Astrocyte of the spinal cord (primary cell): ENCODE measurements at regions not wholly inside any gene's neighbourhood (a gene's known extent, or its start where the extent isn't known, plus 50 kb on each side); places are given as distances from the start of the nearest gene placed in this dataset.
"Not testable (repeated sequence)": the region's sequence is repeated elsewhere in the genome, so short reads cannot be mapped to it uniquely, and the experiment has no call there.

ENCODE experiments used
- DNase-seq: peaks from one replicate; pipeline ENCODE4 v3.0.0; 2011; ENCODE audit warnings: low read depth, low spot score
- H3K4me3 ChIP-seq: 2 replicates; pipeline ENCODE4 v1.5.1; 2011; ENCODE audit warnings: low read depth, mild to moderate bottlenecking, low read length, moderate library complexity
- in situ Hi-C: cut with HindIII; loops from 2 replicates; pipeline ENCODE4 v1.10.0; 2017; ENCODE audit warnings: low sequenced_read_pairs
- TF ChIP-seq, protein P1 (sequence below): IDR thresholded peaks from 2 replicates; pipeline ENCODE4 v1.5.1; 2012; ENCODE audit warnings: low read depth, mild to moderate bottlenecking, low read length, inconsistent platforms

DNA sequence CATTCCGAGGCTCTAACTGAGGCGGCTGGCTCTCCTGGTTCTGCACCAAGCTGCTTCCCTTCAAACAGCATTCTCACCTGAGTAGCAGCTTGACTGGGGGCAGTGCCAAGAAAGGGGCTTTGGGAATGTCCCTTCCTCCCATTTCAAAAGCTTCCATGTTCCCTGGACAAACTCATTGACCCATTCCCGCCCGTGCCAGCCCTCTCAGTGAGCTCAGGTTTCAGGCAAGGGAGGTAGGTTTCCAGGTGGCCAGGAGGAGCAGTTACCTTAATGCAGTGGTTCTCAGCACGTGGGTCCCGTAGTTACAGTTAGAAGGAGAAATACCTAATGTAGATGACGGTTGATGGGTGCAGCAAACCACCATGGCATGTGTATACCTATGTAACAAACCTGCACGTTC, 135.2 kb downstream of the ELOVL4 start:
- no peak overlapping the region for H3K4me3 ChIP-seq
- no peak for DNase-seq
- TF ChIP-seq, protein P1, sequence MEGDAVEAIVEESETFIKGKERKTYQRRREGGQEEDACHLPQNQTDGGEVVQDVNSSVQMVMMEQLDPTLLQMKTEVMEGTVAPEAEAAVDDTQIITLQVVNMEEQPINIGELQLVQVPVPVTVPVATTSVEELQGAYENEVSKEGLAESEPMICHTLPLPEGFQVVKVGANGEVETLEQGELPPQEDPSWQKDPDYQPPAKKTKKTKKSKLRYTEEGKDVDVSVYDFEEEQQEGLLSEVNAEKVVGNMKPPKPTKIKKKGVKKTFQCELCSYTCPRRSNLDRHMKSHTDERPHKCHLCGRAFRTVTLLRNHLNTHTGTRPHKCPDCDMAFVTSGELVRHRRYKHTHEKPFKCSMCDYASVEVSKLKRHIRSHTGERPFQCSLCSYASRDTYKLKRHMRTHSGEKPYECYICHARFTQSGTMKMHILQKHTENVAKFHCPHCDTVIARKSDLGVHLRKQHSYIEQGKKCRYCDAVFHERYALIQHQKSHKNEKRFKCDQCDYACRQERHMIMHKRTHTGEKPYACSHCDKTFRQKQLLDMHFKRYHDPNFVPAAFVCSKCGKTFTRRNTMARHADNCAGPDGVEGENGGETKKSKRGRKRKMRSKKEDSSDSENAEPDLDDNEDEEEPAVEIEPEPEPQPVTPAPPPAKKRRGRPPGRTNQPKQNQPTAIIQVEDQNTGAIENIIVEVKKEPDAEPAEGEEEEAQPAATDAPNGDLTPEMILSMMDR = no peak
- in situ Hi-C loops = no loop called here

DNA sequence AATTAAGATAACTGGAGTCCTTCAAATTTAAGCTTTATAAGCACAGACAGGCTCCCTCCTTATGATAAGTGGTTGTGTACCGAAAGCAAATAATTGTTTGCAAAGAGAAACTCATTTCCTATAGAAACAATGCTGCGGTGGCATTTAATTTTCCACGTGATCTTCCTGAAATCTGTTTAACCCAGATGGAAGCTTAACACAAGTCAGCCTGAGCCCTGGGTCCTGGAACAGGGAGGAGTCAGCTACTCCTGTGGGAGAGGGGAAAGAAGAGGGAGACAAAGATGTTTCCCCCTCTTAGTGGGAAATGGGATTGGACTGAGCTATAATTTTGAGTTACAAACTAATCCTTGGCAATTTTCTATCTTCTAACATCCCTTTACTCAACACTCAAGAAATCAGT, 136.5 kb downstream of the ELOVL4 start:
- in situ Hi-C loops = no loop called here
- H3K4me3 ChIP-seq = no peak overlapping the region
- TF ChIP-seq, protein P1 = no peak
- DNase-seq = no peak

DNA sequence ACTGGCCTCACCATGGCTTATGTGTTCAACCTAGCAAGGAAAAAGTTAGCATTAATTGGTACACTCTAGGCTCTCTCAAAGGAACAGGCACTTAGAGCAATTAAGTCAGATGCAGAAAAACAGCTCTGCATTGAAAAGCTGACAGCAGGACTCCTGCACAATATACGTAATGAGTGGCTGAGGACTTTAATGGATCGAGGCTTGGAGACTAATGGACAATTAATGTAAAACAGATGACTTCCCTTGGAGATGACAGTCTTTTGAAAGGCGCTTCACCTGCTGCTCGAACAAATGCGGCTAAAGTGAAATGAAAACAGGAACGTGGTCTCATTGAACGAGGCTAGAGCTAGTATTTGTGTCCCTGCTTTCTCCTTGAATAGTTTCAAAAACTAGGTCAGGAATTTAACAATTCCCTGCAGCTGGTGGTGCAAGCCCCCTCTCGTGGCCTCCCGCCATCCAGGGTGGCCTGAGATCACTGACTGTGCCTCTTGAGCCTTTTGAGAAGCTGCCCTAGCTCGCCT, 137.1 kb downstream of the ELOVL4 start:
- TF ChIP-seq, protein P1 = no peak
- DNase-seq = no peak
- in situ Hi-C loops = no loop called here
- H3K4me3 ChIP-seq = no peak overlapping the region

DNA sequence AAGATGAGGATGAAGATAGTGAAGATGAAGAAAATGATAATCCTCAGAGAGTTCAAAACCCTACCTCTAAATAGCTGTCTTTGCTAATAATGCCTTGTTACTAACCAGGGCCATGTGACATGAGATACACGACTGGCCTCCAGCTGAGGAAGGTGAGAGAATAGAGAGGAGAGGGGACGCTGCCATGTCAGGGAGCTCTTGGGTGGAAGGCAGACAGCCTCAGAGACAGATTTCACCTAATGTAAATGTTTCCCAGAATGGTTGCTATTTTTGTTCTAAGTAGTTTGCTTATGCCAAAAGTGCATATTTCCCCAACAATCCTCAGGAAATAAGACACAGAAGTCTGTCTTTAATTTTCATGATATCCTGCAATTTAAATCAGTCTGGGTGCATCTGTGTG, 138.4 kb downstream of the ELOVL4 start:
- no peak overlapping the region for H3K4me3 ChIP-seq
- TF ChIP-seq, protein P1 = no peak
- in situ Hi-C loops = no loop called here

DNA sequence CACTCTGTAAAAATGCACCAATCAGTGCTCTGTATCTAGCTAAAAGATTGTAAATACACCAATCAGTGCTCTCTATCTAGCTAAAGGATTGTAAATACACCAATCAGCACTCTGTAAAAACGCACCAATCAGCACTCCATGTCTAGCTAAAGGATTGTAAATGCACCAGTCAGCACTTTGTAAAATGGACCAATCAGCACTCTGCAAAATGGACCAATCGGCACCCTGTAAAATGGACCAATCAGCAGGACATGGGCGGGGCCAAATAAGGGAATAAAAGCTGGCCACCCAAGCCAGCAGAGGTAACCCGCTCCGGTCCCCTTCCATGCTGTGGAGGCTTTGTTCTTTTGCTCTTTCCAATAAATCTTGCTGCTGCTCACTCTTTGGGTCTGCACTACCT, 140.7 kb downstream of the ELOVL4 start:
- DNase-seq, in situ Hi-C loops, H3K4me3 ChIP-seq: not testable (repeated sequence)

More for the DNA sequence above, 138.4 kb downstream of the ELOVL4 start:
- DNase-seq = no peak

DNA sequence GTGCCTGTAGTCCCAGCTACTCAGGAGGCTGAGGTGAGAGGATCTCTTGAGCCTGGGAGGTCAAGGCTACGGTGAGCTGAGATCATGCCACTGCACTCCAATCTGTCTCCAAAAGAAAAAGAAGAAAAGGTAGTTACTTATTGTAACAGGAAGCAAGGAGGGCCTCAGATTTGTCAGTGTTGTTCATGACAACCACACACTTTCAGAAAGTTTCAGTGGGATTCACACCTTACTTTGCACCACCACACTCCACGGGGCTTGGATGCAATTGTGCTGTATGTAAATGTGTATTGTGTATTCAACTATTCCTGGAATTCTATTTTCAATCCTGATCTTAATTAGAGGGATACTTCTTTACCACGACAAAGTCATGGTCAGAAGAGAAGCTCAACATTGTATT, 142.6 kb downstream of the ELOVL4 start:
- DNase-seq = no peak
- TF ChIP-seq, protein P1 = no peak
- no peak overlapping the region for H3K4me3 ChIP-seq
- in situ Hi-C loops = no loop called here

DNA sequence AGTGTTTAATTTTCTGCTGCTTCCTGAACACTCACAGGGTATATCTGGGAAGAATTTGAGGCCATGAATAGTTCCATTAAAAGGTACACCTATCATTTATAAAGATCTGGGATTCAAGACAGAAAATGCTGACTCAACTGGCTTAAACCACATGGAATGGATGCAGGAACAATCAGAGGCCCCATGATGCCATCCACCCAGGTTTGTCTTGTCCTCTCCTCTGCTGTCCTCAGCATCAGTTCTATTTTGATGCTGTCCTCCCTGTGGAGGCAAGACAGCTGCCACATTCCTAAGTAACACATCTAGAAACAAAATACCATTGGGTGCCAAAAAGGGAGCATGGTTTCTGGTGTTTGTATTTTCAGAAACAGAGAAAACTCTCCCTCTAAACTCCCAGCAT, 143.4 kb downstream of the ELOVL4 start:
- TF ChIP-seq, protein P1 = no peak
- H3K4me3 ChIP-seq = no peak overlapping the region
- no peak for DNase-seq
- in situ Hi-C loops = no loop called here
